HCT116 (cell line): ENCODE measurements at regions not wholly inside any gene's neighbourhood (a gene's known extent, or its start where the extent isn't known, plus 50 kb on each side); places are given as distances from the start of the nearest gene placed in this dataset.

ENCODE experiments used
- ATAC-seq: fragments of 200-7000 bp; cut with Tn5 transposase; 2 replicates; pipeline ENCODE4 v1.9.1; 2020; ENCODE audit warnings: mild to moderate bottlenecking, moderate library complexity
- BruUV-seq: library from RNA; stranded (reverse); fragments of 400-500 nt; replicated peaks from 2 replicates; lab custom pipeline; 2021; lab: Mats Ljungman, UMichigan
- CTCF ChIA-PET: fragments of 300-600 bp; sonication (Branson Sonifier 250); formaldehyde crosslinking; loops from one replicate; lab custom pipeline; 2021; ENCODE audit warnings: antibody characterized with exemption; lab: Charles Lee
- POLR2A ChIA-PET: fragments of 300-600, 350-600 bp; sonication (Branson Sonifier 250); formaldehyde crosslinking; loops from one replicate; lab custom pipeline; 2021; ENCODE audit warnings: antibody characterized with exemption; lab: Charles Lee
- RAD21 ChIA-PET, 2 experiments: fragments of 300-600 bp; sonication (Branson Sonifier 250); formaldehyde crosslinking; loops; one replicate each; lab custom pipeline; 2023; ENCODE audit warnings: low total read pairs in 2 of 2; ENCODE audit not compliant: uncharacterized antibody in 2 of 2, unreplicated experiment in 2 of 2, low non-redundant PET in 1 of 2; lab: Charles Lee
- DNase-seq: peaks from one replicate; pipeline ENCODE4 v3.0.0-alpha.2; 2010; ENCODE audit warnings: low read depth, low spot score
- H2AFZ ChIP-seq: fragments of 200-600 bp; shearing (Covaris generic), sonication (generic); 2 replicates; pipeline ENCODE4 v1.6.1; 2017; ENCODE audit warnings: low read depth, mixed run types, mixed read lengths, antibody characterized with exemption, low read length; ENCODE audit not compliant: poor library complexity, severe bottlenecking
- H3K27ac ChIP-seq: 2 replicates; pipeline ENCODE4 v1.5.1; 2012; ENCODE audit warnings: low read depth, low read length
- H3K27me3 ChIP-seq: fragments of 200-600 bp; sonication (generic); 2 replicates; pipeline ENCODE4 v1.6.1; 2016; ENCODE audit warnings: mixed run types, low read length, mixed read lengths; ENCODE audit not compliant: insufficient read depth
- H3K36me3 ChIP-seq, 2 experiments: fragments of 200-500 bp in 1 of 2; fragments of 200-600 bp in 1 of 2; sonication (Bioruptor generic) in 1 of 2; sonication (generic) in 1 of 2; 2 replicates each; pipeline versions ENCODE4 v1.5.1 to v1.6.1; 2014 to 2016; ENCODE audit warnings: low read length in 2 of 2, inconsistent platforms in 1 of 2, mixed read lengths in 1 of 2, mixed run types in 1 of 2; ENCODE audit not compliant: insufficient read depth in 2 of 2, control insufficient read depth in 1 of 2
- H3K4me1 ChIP-seq, 2 experiments: fragments of 200-600 bp in 1 of 2; sonication (generic) in 1 of 2; 2 replicates each; pipeline versions ENCODE4 v1.5.1 to v1.6.1; 2012 to 2017; ENCODE audit warnings: low read length in 2 of 2, inconsistent platforms in 1 of 2, mild to moderate bottlenecking in 1 of 2, mixed read lengths in 1 of 2, mixed run types in 1 of 2, moderate library complexity in 1 of 2; ENCODE audit not compliant: insufficient read depth in 2 of 2, control insufficient read depth in 1 of 2
- H3K4me2 ChIP-seq: fragments of 200-600 bp; sonication (generic); 2 replicates; pipeline ENCODE4 v1.6.1; 2017; ENCODE audit warnings: mixed run types, low read length, mixed read lengths
- H3K4me3 ChIP-seq, 2 experiments: fragments of 200-600 bp in 1 of 2; sonication (generic) in 1 of 2; replicated peaks in 1 of 2; 2 replicates each; pipeline ENCODE4 v1.5.1; 2011 to 2016; ENCODE audit warnings: low read length in 2 of 2, control low read depth in 1 of 2, low read depth in 1 of 2, mild to moderate bottlenecking in 1 of 2, mixed read lengths in 1 of 2, mixed run types in 1 of 2
- H3K79me2 ChIP-seq: fragments of 200-600 bp; sonication (generic); 2 replicates; pipeline ENCODE4 v1.6.1; 2017; ENCODE audit warnings: mild to moderate bottlenecking, mixed run types, low read length, moderate library complexity, mixed read lengths; ENCODE audit not compliant: insufficient read depth
- H3K9ac ChIP-seq: fragments of 200-600 bp; sonication (generic); 2 replicates; pipeline ENCODE4 v1.6.1; 2016; ENCODE audit warnings: low read length, mixed read lengths
- H3K9me2 ChIP-seq: fragments of 200-600 bp; sonication (generic), shearing (Covaris generic); 2 replicates; pipeline ENCODE4 v1.6.1; 2017; ENCODE audit warnings: mixed run types, mild to moderate bottlenecking, moderate library complexity; ENCODE audit not compliant: insufficient read depth
- H3K9me3 ChIP-seq, 2 experiments: fragments of 200-500 bp in 1 of 2; fragments of 200-600 bp in 1 of 2; sonication (Bioruptor generic) in 1 of 2; sonication (generic) in 1 of 2; 2 replicates each; pipeline ENCODE4 v1.6.1; 2014 to 2017; ENCODE audit warnings: low read length in 2 of 2, mixed read lengths in 2 of 2, inconsistent platforms in 1 of 2, low read depth in 1 of 2, mild to moderate bottlenecking in 1 of 2, mixed run types in 1 of 2, moderate library complexity in 1 of 2; ENCODE audit not compliant: control insufficient read depth in 1 of 2, insufficient read depth in 1 of 2
- H4K20me1 ChIP-seq: fragments of 200-600 bp; sonication (generic), shearing (Covaris generic); 2 replicates; pipeline ENCODE4 v1.6.1; 2017; ENCODE audit warnings: mixed run types, mild to moderate bottlenecking, moderate library complexity; ENCODE audit not compliant: insufficient read depth
- ATF3 ChIP-seq: IDR thresholded peaks from 2 replicates; pipeline ENCODE4 v1.6.1; 2012
- CEBPB ChIP-seq: IDR thresholded peaks from 2 replicates; pipeline ENCODE4 v1.6.1; 2012; ENCODE audit warnings: low read depth
- CTCF ChIP-seq, 3 experiments: fragments of 200-600 bp in 1 of 3; sonication (generic) in 1 of 3; IDR thresholded peaks in 2 of 3; conservative IDR thresholded peaks in 1 of 3; 2 replicates each; pipeline ENCODE4 v1.5.1; 2012 to 2017; ENCODE audit warnings: low read depth in 2 of 3, low read length in 2 of 3, antibody characterized with exemption in 1 of 3, borderline replicate concordance in 1 of 3, control low read depth in 1 of 3, mild to moderate bottlenecking in 1 of 3, mixed read lengths in 1 of 3, mixed run types in 1 of 3, moderate library complexity in 1 of 3; ENCODE audit not compliant: insufficient read depth in 1 of 3
- EGR1 ChIP-seq: IDR thresholded peaks from 2 replicates; pipeline ENCODE4 v1.6.1; 2012; ENCODE audit warnings: low read depth
- ELF1 ChIP-seq: IDR thresholded peaks from 2 replicates; pipeline ENCODE4 v1.6.1; 2012; ENCODE audit warnings: low read depth, borderline replicate concordance
- EZH2 ChIP-seq: fragments of 200-600 bp; sonication (generic); IDR thresholded peaks from 2 replicates; pipeline ENCODE4 v1.6.1; 2017; ENCODE audit warnings: antibody characterized with exemption, mixed run types
- EZH2phosphoT487 ChIP-seq: fragments of 200-600 bp; IDR thresholded peaks from 2 replicates; pipeline ENCODE4 v1.6.1; 2018; ENCODE audit warnings: antibody characterized with exemption, borderline replicate concordance
- JUND ChIP-seq: IDR thresholded peaks from 2 replicates; pipeline ENCODE4 v1.6.1; 2012
- MAX ChIP-seq: IDR thresholded peaks from 2 replicates; pipeline ENCODE4 v1.6.1; 2012
- POLR2A ChIP-seq: IDR thresholded peaks from 2 replicates; pipeline ENCODE4 v1.7.0; 2011; ENCODE audit warnings: borderline replicate concordance; ENCODE audit not compliant: insufficient read depth, insufficient read length; ENCODE audit errors: extremely low read depth
- REST ChIP-seq: IDR thresholded peaks from 2 replicates; pipeline ENCODE4 v1.6.1; 2012; ENCODE audit warnings: low read depth
- SIN3A ChIP-seq: IDR thresholded peaks from 2 replicates; pipeline ENCODE4 v1.6.1; 2012; ENCODE audit warnings: low read depth
- SP1 ChIP-seq: IDR thresholded peaks from 2 replicates; pipeline ENCODE4 v1.6.1; 2012; ENCODE audit warnings: low read depth
- SRF ChIP-seq: IDR thresholded peaks from 2 replicates; pipeline ENCODE4 v1.6.1; 2012; ENCODE audit warnings: low read depth
- TCF7L2 ChIP-seq: IDR thresholded peaks from 2 replicates; pipeline ENCODE4 v1.7.0; 2011; ENCODE audit warnings: borderline replicate concordance, inconsistent platforms; ENCODE audit not compliant: insufficient read depth, insufficient read length; ENCODE audit errors: extremely low read depth
- YY1 ChIP-seq: IDR thresholded peaks from 2 replicates; pipeline ENCODE4 v1.6.1; 2011; ENCODE audit warnings: low read length, low read depth, moderate library complexity, mild to moderate bottlenecking; ENCODE audit not compliant: insufficient replicate concordance; ENCODE audit errors: extremely low read depth
- ZBTB33 ChIP-seq: IDR thresholded peaks from 2 replicates; pipeline ENCODE4 v1.6.1; 2011; ENCODE audit warnings: mild to moderate bottlenecking, low read length, moderate library complexity; ENCODE audit not compliant: insufficient replicate concordance; ENCODE audit errors: extremely low read depth
- ZFX ChIP-seq: fragments of 450-650 bp; IDR thresholded peaks from 2 replicates; pipeline ENCODE4 v1.6.1; 2017
- ZNF274 ChIP-seq: fragments of 200-500 bp; sonication (Bioruptor generic); IDR thresholded peaks from 2 replicates; pipeline ENCODE4 v1.6.1; 2014; ENCODE audit warnings: mild to moderate bottlenecking, low read depth, low read length, inconsistent platforms
- intact Hi-C: fragments of 100-400 bp; cut with micrococcal nuclease; formaldehyde crosslinking; loops from 2 replicates; pipeline ENCODE4 v1.10.0; 2022

GRCh38 chr12:82008251-82008650 is 249.1 kb upstream of the PPFIA2 start:
- no peaks in the 10 kb centered on the region for H3K4me1 ChIP-seq
- RAD21 ChIA-PET, result no interaction called here
- DNase-seq, result no peak
- CTCF ChIA-PET, result no interaction called here
- no peaks in the 10 kb centered on the region for H3K36me3 ChIP-seq
- no TSS peak for BruUV-seq
- no peak overlapping the region for H3K4me2 ChIP-seq
- no peaks in the 10 kb centered on the region for H3K9me3 ChIP-seq
- H3K27ac ChIP-seq, result no peak overlapping the region
- H2AFZ ChIP-seq, result no peak overlapping the region
- H3K9me2 ChIP-seq, result no peaks in the 10 kb centered on the region
- TF ChIP-seq EZH2, result no peak
- no peak for TF ChIP-seq ATF3
- TF ChIP-seq MAX, result no peak
- no peak for TF ChIP-seq SP1
- TF ChIP-seq CTCF (IDR thresholded peaks at IDR 0.05 in 2 of 3, conservative IDR thresholded peaks at IDR 0.05 in 1 of 3; ENCODE audit: borderline replicate concordance in 1 of 3, insufficient read depth in 1 of 3, low read depth in 2 of 3, low read length in 2 of 3), result no peak
- TF ChIP-seq ZBTB33, result no peak
- TF ChIP-seq SRF, result no peak
- no peak for TF ChIP-seq ELF1
- no peak for TF ChIP-seq JUND
- TF ChIP-seq SIN3A, result no peak
- no peak for TF ChIP-seq ZFX
- TF ChIP-seq TCF7L2, result no peak
- TF ChIP-seq EGR1, result no peak
- no peak for TF ChIP-seq EZH2phosphoT487
- no peak for TF ChIP-seq REST
- no peak for TF ChIP-seq CEBPB
- TF ChIP-seq POLR2A, result no peak
- no peak for TF ChIP-seq YY1
- TF ChIP-seq ZNF274, result no peak
- no peaks in the 10 kb centered on the region for H3K27me3 ChIP-seq
- H3K79me2 ChIP-seq, result no peaks in the 10 kb centered on the region
- POLR2A ChIA-PET, result no interaction called here
- H3K4me3 ChIP-seq, result no peak overlapping the region
- no peak overlapping the region for H3K9ac ChIP-seq
- ATAC-seq, result no peak
- no peaks in the 10 kb centered on the region for H4K20me1 ChIP-seq
- intact Hi-C loops, result no loop called here
